NCI-H2029 treated with DMSO at 0.1 percent for 48 hours (cell line): ENCODE measurements at regions not wholly inside any gene's neighbourhood (a gene's known extent, or its start where the extent isn't known, plus 50 kb on each side); places are given as distances from the start of the nearest gene placed in this dataset.
A peak's percentile ranks its signal among the peaks of the same experiment; 100 is the strongest.
"Not testable (repeated sequence)": the region's sequence is repeated elsewhere in the genome, so short reads cannot be mapped to it uniquely, and the experiment has no call there.

Source experiments
- DNase-seq: peaks from one replicate; lab custom pipeline; 2025; lab: John Stamatoyannopoulos, UW

GRCh38 chr5:124901081-124901480 lies 154.6 kb upstream of the ZNF608 start:
- DNase-seq, result no peak

- peak; percentile 31 for DNase-seq
These were observed 155.8 kb upstream of the ZNF608 start for GRCh38 chr5:124902097-124902821.

GRCh38 chr5:124905256-124906130 lies 159.1 kb upstream of the ZNF608 start:
- no peak for DNase-seq

- peak; percentile 48 for DNase-seq
These were observed 160.1 kb upstream of the ZNF608 start for GRCh38 chr5:124906339-124907097.

- DNase-seq, result no peak
These were observed 160.7 kb upstream of the ZNF608 start for GRCh38 chr5:124907098-124907644.

GRCh38 chr5:124908581-124909451 lies 162.4 kb upstream of the ZNF608 start:
- peak; percentile 51 for DNase-seq

- no peak for DNase-seq
These were observed 163.3 kb upstream of the ZNF608 start for GRCh38 chr5:124909734-124910133.

- DNase-seq, result no peak
These were observed 164.0 kb upstream of the ZNF608 start for GRCh38 chr5:124910354-124911016.

GRCh38 chr5:124912638-124913328 lies 166.3 kb upstream of the ZNF608 start:
- DNase-seq, result no peak

- DNase-seq, result no peak
These were observed 166.9 kb upstream of the ZNF608 start for GRCh38 chr5:124913329-124913653.

- not testable (repeated sequence) for DNase-seq
These were observed 169.9 kb upstream of the ZNF608 start for GRCh38 chr5:124916313-124916712.

GRCh38 chr5:124918618-124919017 lies 172.2 kb upstream of the ZNF608 start:
- no peak for DNase-seq

GRCh38 chr5:124919076-124919475 lies 172.6 kb upstream of the ZNF608 start:
- no peak for DNase-seq

- no peak for DNase-seq
These were observed 173.5 kb upstream of the ZNF608 start for GRCh38 chr5:124919747-124920525.

GRCh38 chr5:124920909-124921666 lies 174.6 kb upstream of the ZNF608 start:
- no peak for DNase-seq

- no peak for DNase-seq
These were observed 175.3 kb upstream of the ZNF608 start for GRCh38 chr5:124921694-124922093.

GRCh38 chr5:124922255-124922975 lies 176.0 kb upstream of the ZNF608 start:
- peak; percentile 70 for DNase-seq

- peak; percentile 77 for DNase-seq
These were observed 176.7 kb upstream of the ZNF608 start for GRCh38 chr5:124923131-124923530.
